Muscle layer of duodenum (tissue), 2 donors: ENCODE measurements at regions not wholly inside any gene's neighbourhood (a gene's known extent, or its start where the extent isn't known, plus 50 kb on each side); places are given as distances from the start of the nearest gene placed in this dataset.
"Not testable (repeated sequence)": the region's sequence is repeated elsewhere in the genome, so short reads cannot be mapped to it uniquely, and the experiment has no call there.

Source experiments
- H3K27ac ChIP-seq: one replicate; pipeline ENCODE4 v1.7.0; 2013; ENCODE audit warnings: mild to moderate bottlenecking, low read length
- H3K27me3 ChIP-seq: one replicate; pipeline ENCODE4 v1.7.0; 2013; ENCODE audit warnings: low read depth, mild to moderate bottlenecking, control low read depth, low read length
- H3K36me3 ChIP-seq, 2 donors: one replicate each; pipeline ENCODE4 v1.7.0; 2013; ENCODE audit warnings: low read length in 2 of 2, control low read depth in 1 of 2, mild to moderate bottlenecking in 1 of 2; ENCODE audit not compliant: insufficient read depth in 2 of 2, control insufficient read depth in 1 of 2
- H3K4me1 ChIP-seq, 2 donors: one replicate each; pipeline ENCODE4 v1.7.0; 2013; ENCODE audit warnings: low read length in 2 of 2, mild to moderate bottlenecking in 2 of 2, control low read depth in 1 of 2, moderate library complexity in 1 of 2; ENCODE audit not compliant: insufficient read depth in 2 of 2, control insufficient read depth in 1 of 2
- H3K4me3 ChIP-seq, 2 donors: one replicate each; pipeline ENCODE4 v1.7.0; 2013; ENCODE audit warnings: low read length in 2 of 2, low read depth in 1 of 2, mild to moderate bottlenecking in 1 of 2
- H3K9me3 ChIP-seq, 2 donors: one replicate each; pipeline ENCODE4 v1.7.0; 2013; ENCODE audit warnings: low read length in 2 of 2, control low read depth in 1 of 2, mild to moderate bottlenecking in 1 of 2; ENCODE audit not compliant: control insufficient read depth in 1 of 2
- donor health status: healthy.

GRCh38 chr5:63050916-63051315 is 472.3 kb downstream of the LRRC70 start:
- no peak overlapping the region for H3K4me3 ChIP-seq
- H3K4me1 ChIP-seq, result no peaks in the 10 kb centered on the region
- H3K27ac ChIP-seq, result no peak overlapping the region
- no peaks in the 10 kb centered on the region for H3K27me3 ChIP-seq
- no peaks in the 10 kb centered on the region for H3K36me3 ChIP-seq
- no peaks in the 10 kb centered on the region for H3K9me3 ChIP-seq

GRCh38 chr5:63049935-63050334 is 471.3 kb downstream of the LRRC70 start:
- Histone ChIP-seq H3K36me3 (no peaks in the 10 kb centered on the region), H3K27me3 (no peaks in the 10 kb centered on the region), H3K9me3 (no peaks in the 10 kb centered on the region), H3K4me3 (no peak overlapping the region), H3K4me1 (no peaks in the 10 kb centered on the region), H3K27ac (no peak overlapping the region)

GRCh38 chr5:63043792-63044191 is 465.2 kb downstream of the LRRC70 start:
- H3K36me3 ChIP-seq, result no peaks in the 10 kb centered on the region
- no peak overlapping the region for H3K4me3 ChIP-seq
- no peaks in the 10 kb centered on the region for H3K9me3 ChIP-seq
- no peaks in the 10 kb centered on the region for H3K27me3 ChIP-seq
- no peaks in the 10 kb centered on the region for H3K4me1 ChIP-seq
- H3K27ac ChIP-seq, result no peak overlapping the region

DNA sequence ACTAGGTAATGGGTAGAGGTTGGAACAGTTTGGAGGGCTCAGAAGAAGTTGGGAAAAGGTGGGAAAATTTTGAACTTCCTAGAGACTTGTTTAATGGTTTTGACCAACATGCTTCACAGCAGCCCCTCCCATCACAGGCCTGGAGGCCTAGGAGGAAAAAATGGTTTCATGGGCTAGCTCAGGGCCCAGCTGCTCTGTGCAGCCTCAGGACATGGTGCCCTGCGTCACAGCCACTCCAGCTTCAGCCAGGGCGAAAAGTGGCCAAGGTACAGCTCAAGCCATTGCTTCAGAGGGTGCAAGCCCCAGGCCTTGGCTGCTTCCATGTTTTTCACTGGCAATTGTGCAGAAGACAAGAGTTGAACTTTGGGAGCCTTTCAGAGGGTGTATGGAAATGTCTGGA is 453.7 kb downstream of the LRRC70 start:
- Histone ChIP-seq H3K9me3 (peaks cover 0 to 7% of the 10 kb centered on the region in 2 donors), H3K27ac (no peak overlapping the region), H3K4me1 (no peaks in the 10 kb centered on the region), H3K36me3 (no peaks in the 10 kb centered on the region), H3K27me3 (no peaks in the 10 kb centered on the region), H3K4me3 (no peak overlapping the region)

GRCh38 chr5:63029891-63030290 is 451.3 kb downstream of the LRRC70 start:
- no peaks in the 10 kb centered on the region for H3K4me1 ChIP-seq
- no peaks in the 10 kb centered on the region for H3K27me3 ChIP-seq
- H3K9me3 ChIP-seq, result peaks cover 0 to 7% of the 10 kb centered on the region in 2 donors
- H3K4me3 ChIP-seq, result no peak overlapping the region
- no peak overlapping the region for H3K27ac ChIP-seq
- H3K36me3 ChIP-seq, result no peaks in the 10 kb centered on the region

- H3K4me1 ChIP-seq, result no peaks in the 10 kb centered on the region
Measured at GRCh38 chr5:63025679-63026078, 447.1 kb downstream of the LRRC70 start.

GRCh38 chr5:63022403-63022802 is 443.8 kb downstream of the LRRC70 start:
- no peaks in the 10 kb centered on the region for H3K27me3 ChIP-seq
- no peak overlapping the region for H3K27ac ChIP-seq
- peaks cover 0 to 12% of the 10 kb centered on the region in 2 donors for H3K9me3 ChIP-seq
- no peak overlapping the region for H3K4me3 ChIP-seq
- no peaks in the 10 kb centered on the region for H3K4me1 ChIP-seq
- no peaks in the 10 kb centered on the region for H3K36me3 ChIP-seq

More at GRCh38 chr5:63025679-63026078, 447.1 kb downstream of the LRRC70 start:
- H3K36me3 ChIP-seq, result no peaks in the 10 kb centered on the region
- no peak overlapping the region for H3K4me3 ChIP-seq
- no peaks in the 10 kb centered on the region for H3K9me3 ChIP-seq
- no peak overlapping the region for H3K27ac ChIP-seq
- no peaks in the 10 kb centered on the region for H3K27me3 ChIP-seq

DNA sequence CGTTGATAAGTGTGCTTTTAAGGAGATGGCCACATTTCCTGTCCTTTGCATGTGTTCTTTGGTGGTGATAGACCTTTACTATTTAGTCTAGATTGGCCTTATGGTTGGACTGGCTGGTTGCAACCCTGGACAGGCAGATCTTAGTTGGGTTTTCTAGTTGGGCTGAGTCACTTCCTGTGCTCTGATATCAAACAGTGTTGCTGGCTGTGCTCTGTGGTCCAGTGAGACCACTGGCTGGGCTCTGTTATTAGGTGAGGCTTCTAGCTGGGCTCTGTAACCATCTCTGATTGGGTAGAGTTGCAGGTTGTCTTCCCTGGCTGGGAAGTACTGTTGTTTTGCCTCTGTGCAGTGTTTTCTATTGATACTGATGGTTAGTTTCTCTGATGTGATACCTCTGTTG is 432.5 kb downstream of the LRRC70 start:
- H3K27ac ChIP-seq, result no peak overlapping the region
- H3K9me3 ChIP-seq, result peaks cover 0 to 3% of the 10 kb centered on the region in 2 donors
- H3K4me3 ChIP-seq, result no peak overlapping the region
- no peaks in the 10 kb centered on the region for H3K36me3 ChIP-seq
- no peaks in the 10 kb centered on the region for H3K4me1 ChIP-seq
- H3K27me3 ChIP-seq, result no peaks in the 10 kb centered on the region

DNA sequence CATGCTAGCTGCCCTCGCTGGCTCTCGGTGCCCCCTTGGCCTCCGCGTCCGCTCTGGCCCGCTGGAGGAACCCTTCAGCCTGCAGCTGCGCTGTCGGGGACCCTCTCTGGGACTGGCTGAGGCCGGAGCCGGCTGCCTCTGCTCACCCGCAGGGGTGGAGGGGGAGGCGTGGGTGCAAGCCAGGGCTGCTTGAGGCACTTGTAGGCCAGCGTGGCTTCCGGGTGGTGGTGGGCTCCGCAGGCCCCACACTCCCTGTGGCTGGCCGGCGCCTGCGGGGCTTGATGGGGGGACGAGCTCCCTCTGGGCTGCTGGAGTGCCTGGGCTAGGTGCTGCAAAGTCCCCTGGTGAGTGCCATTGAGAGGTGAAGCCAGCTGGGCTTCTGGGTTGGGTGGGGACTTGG is 429.6 kb downstream of the LRRC70 start:
- Histone ChIP-seq H3K4me1 (no peaks in the 10 kb centered on the region), H3K27me3 (no peaks in the 10 kb centered on the region), H3K27ac (no peak overlapping the region), H3K4me3 (no peak overlapping the region), H3K9me3 (no peaks in the 10 kb centered on the region), H3K36me3 (no peaks in the 10 kb centered on the region)

DNA sequence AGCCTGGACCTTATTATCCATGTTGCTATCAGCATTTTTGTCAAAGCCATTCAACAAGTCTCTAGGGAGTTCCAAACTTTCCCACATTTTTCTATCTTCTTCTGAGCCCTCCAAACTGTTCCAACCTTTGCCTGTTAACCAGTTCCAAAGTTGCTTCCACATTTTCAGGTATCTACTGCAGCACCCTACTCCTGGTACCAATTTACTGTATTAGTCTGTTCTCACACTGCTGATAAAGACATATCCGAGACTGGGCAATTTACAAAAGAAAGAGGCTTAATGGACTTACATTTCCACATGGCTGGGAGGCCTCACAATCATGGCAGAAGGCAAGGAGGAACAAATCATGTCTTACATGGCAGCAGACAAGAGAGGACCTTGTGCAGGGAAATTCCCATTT is 416.2 kb downstream of the LRRC70 start:
- H3K27ac ChIP-seq, result not testable (repeated sequence)
- H3K9me3 ChIP-seq, result peaks cover 5 to 11% of the 10 kb centered on the region in 2 donors

DNA sequence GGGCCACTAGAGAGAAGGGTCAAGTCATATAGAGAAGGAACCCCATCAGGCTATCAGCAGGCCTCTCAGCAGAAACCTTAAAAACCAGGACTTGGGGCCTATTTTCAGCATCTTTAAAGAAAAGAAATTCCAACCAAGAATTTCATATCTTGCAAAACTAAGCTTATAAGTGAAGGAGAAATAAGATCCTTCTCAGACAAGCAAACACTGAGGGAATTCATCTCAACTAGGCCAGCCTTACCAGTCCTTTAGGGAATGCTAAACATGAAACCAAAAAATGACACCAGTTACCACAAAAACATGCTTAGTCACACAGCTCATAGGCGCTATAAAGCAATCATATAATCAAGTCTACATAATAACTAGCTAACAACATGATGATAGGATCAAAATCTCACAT is 407.1 kb downstream of the LRRC70 start:
- Histone ChIP-seq H3K27ac (no peak overlapping the region), H3K9me3 (peaks cover 6 to 7% of the 10 kb centered on the region in 2 donors)

More for the DNA sequence above, 416.2 kb downstream of the LRRC70 start:
- not testable (repeated sequence) for H3K27me3 ChIP-seq, H3K36me3 ChIP-seq, H3K4me1 ChIP-seq, H3K4me3 ChIP-seq

GRCh38 chr5:62982348-62982747 is 403.7 kb downstream of the LRRC70 start:
- H3K36me3 ChIP-seq, result no peaks in the 10 kb centered on the region
- peaks cover 6 to 7% of the 10 kb centered on the region in 2 donors for H3K9me3 ChIP-seq
- no peak overlapping the region for H3K27ac ChIP-seq
- H3K4me1 ChIP-seq, result no peaks in the 10 kb centered on the region
- no peaks in the 10 kb centered on the region for H3K27me3 ChIP-seq
- H3K4me3 ChIP-seq, result no peak overlapping the region

More for the DNA sequence above, 407.1 kb downstream of the LRRC70 start:
- H3K4me1 ChIP-seq, result no peaks in the 10 kb centered on the region
- no peaks in the 10 kb centered on the region for H3K27me3 ChIP-seq
- H3K36me3 ChIP-seq, result no peaks in the 10 kb centered on the region
- peak overlapping the region in 1 of 2 donors; percentile 7 for H3K4me3 ChIP-seq
